ENCODE measurements at regions not wholly inside any gene's neighbourhood (a gene's known extent, or its start where the extent isn't known, plus 50 kb on each side); places are given as distances from the start of the nearest gene placed in this dataset.

DNA sequence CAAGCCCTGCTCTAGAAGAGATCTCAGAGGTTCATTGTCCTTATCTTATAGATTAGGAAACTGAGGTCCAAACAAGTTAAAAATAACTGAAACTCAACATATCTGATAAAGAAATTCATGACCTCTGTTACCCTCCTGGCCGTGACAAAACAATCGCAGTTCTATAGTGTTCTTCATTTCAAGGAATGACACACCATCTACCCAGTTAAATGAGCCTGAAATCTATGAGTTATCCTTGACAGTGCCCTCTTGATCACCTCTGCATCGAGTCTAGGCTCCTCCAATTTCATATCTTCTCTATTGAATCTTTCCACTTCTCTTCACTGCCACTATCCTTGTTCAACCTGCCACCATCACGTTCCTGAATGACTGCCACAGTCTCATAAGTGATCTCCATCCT lies 325.3 kb upstream of the TEX13C start:
- Histone ChIP-seq H4K20me1 (ENCODE audit: insufficient read depth) (no peaks in the 10 kb centered on the region), H3K9ac (ENCODE audit: low read length) (no peak overlapping the region), H3K9me3 (ENCODE audit: control insufficient read depth in 1 of 2, insufficient read depth in 1 of 2, low read depth in 1 of 2, low read length in 2 of 2) (no peaks in the 10 kb centered on the region), H3K9me2 (ENCODE audit: insufficient read depth) (no peaks in the 10 kb centered on the region), H3K4me2 (ENCODE audit: low read length) (no peak overlapping the region), H2AFZ (ENCODE audit: low read depth, low read length, poor library complexity, severe bottlenecking) (no peak overlapping the region), H3K27me3 (ENCODE audit: insufficient read depth, low read length) (no peaks in the 10 kb centered on the region), H3K27ac (ENCODE audit: low read depth, low read length) (no peak overlapping the region), H3K79me2 (ENCODE audit: insufficient read depth, low read length) (no peaks in the 10 kb centered on the region), H3K36me3 (ENCODE audit: control insufficient read depth in 1 of 2, insufficient read depth in 2 of 2, low read length in 2 of 2) (no peaks in the 10 kb centered on the region), H3K4me3 (replicated peaks in 1 of 2; ENCODE audit: low read depth in 1 of 2, low read length in 2 of 2) (no peak overlapping the region), H3K4me1 (ENCODE audit: control insufficient read depth in 1 of 2, insufficient read depth in 2 of 2, low read length in 2 of 2) (no peaks in the 10 kb centered on the region)
- ChIA-PET POLR2A (no interaction called here), CTCF (no interaction called here), RAD21 (ENCODE audit: low non-redundant PET in 1 of 2, low total read pairs in 2 of 2, uncharacterized antibody in 2 of 2, unreplicated experiment in 2 of 2) (no interaction called here)
- no peak for TF ChIP-seq EGR1 (IDR thresholded peaks at IDR 0.05; ENCODE audit: low read depth)
- no peak for TF ChIP-seq EZH2phosphoT487 (IDR thresholded peaks at IDR 0.05; ENCODE audit: borderline replicate concordance)
- no peak for TF ChIP-seq ZNF274 (IDR thresholded peaks at IDR 0.05; ENCODE audit: low read depth, low read length)
- no peak for TF ChIP-seq JUND (IDR thresholded peaks at IDR 0.05)
- TF ChIP-seq, protein P1, sequence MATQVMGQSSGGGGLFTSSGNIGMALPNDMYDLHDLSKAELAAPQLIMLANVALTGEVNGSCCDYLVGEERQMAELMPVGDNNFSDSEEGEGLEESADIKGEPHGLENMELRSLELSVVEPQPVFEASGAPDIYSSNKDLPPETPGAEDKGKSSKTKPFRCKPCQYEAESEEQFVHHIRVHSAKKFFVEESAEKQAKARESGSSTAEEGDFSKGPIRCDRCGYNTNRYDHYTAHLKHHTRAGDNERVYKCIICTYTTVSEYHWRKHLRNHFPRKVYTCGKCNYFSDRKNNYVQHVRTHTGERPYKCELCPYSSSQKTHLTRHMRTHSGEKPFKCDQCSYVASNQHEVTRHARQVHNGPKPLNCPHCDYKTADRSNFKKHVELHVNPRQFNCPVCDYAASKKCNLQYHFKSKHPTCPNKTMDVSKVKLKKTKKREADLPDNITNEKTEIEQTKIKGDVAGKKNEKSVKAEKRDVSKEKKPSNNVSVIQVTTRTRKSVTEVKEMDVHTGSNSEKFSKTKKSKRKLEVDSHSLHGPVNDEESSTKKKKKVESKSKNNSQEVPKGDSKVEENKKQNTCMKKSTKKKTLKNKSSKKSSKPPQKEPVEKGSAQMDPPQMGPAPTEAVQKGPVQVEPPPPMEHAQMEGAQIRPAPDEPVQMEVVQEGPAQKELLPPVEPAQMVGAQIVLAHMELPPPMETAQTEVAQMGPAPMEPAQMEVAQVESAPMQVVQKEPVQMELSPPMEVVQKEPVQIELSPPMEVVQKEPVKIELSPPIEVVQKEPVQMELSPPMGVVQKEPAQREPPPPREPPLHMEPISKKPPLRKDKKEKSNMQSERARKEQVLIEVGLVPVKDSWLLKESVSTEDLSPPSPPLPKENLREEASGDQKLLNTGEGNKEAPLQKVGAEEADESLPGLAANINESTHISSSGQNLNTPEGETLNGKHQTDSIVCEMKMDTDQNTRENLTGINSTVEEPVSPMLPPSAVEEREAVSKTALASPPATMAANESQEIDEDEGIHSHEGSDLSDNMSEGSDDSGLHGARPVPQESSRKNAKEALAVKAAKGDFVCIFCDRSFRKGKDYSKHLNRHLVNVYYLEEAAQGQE (IDR thresholded peaks at IDR 0.05; ENCODE audit: low read depth): no peak
- TF ChIP-seq TCF7L2 (IDR thresholded peaks at IDR 0.05; ENCODE audit: borderline replicate concordance, extremely low read depth, insufficient read depth, insufficient read length): no peak
- TF ChIP-seq, protein P2, sequence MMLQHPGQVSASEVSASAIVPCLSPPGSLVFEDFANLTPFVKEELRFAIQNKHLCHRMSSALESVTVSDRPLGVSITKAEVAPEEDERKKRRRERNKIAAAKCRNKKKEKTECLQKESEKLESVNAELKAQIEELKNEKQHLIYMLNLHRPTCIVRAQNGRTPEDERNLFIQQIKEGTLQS (IDR thresholded peaks at IDR 0.05): no peak
- no peak for TF ChIP-seq ZFX (IDR thresholded peaks at IDR 0.05)
- no peak for TF ChIP-seq CBX3 (IDR thresholded peaks at IDR 0.05; ENCODE audit: low read depth)
- TF ChIP-seq, protein P3, sequence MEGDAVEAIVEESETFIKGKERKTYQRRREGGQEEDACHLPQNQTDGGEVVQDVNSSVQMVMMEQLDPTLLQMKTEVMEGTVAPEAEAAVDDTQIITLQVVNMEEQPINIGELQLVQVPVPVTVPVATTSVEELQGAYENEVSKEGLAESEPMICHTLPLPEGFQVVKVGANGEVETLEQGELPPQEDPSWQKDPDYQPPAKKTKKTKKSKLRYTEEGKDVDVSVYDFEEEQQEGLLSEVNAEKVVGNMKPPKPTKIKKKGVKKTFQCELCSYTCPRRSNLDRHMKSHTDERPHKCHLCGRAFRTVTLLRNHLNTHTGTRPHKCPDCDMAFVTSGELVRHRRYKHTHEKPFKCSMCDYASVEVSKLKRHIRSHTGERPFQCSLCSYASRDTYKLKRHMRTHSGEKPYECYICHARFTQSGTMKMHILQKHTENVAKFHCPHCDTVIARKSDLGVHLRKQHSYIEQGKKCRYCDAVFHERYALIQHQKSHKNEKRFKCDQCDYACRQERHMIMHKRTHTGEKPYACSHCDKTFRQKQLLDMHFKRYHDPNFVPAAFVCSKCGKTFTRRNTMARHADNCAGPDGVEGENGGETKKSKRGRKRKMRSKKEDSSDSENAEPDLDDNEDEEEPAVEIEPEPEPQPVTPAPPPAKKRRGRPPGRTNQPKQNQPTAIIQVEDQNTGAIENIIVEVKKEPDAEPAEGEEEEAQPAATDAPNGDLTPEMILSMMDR (IDR thresholded peaks at IDR 0.05 in 2 of 3, conservative IDR thresholded peaks at IDR 0.05 in 1 of 3; ENCODE audit: borderline replicate concordance in 1 of 3, insufficient read depth in 1 of 3, low read depth in 2 of 3, low read length in 2 of 3): no peak
- TF ChIP-seq POLR2AphosphoS5 (IDR thresholded peaks at IDR 0.05; ENCODE audit: low read depth, low read length): no peak
- intact Hi-C loops (cut with micrococcal nuclease): no loop called here
- no TSS peak for BruUV-seq (replicated peaks)
- DNase-seq (ENCODE audit: low read depth, low spot score) (no peak), ATAC-seq (no peak)

Measured in HCT116 (cell line).